SU-DHL-6 (cell line): ENCODE measurements at regions not wholly inside any gene's neighbourhood (a gene's known extent, or its start where the extent isn't known, plus 50 kb on each side); places are given as distances from the start of the nearest gene placed in this dataset.

Experiments used
- EZH2phosphoT487 ChIP-seq: fragments of 200-600 bp; sonication (generic), shearing (Covaris generic); conservative IDR thresholded peaks from 2 replicates; pipeline ENCODE4 v1.6.1; 2018; ENCODE audit warnings: mild to moderate bottlenecking, antibody characterized with exemption, low read length, moderate library complexity, mixed read lengths
- TF ChIP-seq, protein P1 (sequence below): fragments of 200-600 bp; sonication (generic); IDR thresholded peaks from one replicate; pipeline ENCODE4 v1.5.1; 2017; ENCODE audit warnings: antibody characterized with exemption, mild to moderate bottlenecking, low read length, moderate library complexity; ENCODE audit not compliant: insufficient read depth, poor library complexity, severe bottlenecking

DNA sequence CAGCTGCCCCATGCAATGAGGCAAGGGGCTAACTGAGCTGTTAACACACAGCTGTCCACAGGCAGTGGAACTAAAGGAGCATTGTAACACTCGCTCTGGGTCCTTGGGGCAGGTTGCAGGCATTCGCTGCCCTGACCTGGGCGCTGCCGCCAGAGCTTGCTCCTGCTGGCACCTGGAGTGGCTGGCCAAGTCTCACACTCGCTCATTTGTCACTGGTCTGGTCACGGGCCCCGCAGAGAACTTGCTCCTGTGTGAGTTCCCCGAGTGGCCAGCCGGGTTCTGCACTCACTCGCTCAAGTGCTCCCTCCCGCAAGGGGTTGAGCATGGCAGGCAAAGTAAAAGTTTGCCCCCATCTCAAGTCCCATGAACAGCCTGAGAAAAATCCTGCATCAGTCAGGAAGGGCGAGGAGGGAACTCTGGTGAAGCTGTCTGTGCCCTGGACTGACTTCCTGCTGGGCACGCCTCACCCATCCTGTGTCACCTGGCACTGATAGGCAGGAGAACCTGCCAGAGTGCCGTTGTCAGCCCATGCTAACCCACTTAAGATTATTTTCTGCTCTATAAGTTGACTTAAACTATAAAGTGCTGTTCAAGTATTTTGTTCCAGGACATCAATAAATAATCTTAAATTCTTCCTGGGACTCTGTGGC lies 934.8 kb upstream of the GYPC start:
- TF ChIP-seq, protein P1, sequence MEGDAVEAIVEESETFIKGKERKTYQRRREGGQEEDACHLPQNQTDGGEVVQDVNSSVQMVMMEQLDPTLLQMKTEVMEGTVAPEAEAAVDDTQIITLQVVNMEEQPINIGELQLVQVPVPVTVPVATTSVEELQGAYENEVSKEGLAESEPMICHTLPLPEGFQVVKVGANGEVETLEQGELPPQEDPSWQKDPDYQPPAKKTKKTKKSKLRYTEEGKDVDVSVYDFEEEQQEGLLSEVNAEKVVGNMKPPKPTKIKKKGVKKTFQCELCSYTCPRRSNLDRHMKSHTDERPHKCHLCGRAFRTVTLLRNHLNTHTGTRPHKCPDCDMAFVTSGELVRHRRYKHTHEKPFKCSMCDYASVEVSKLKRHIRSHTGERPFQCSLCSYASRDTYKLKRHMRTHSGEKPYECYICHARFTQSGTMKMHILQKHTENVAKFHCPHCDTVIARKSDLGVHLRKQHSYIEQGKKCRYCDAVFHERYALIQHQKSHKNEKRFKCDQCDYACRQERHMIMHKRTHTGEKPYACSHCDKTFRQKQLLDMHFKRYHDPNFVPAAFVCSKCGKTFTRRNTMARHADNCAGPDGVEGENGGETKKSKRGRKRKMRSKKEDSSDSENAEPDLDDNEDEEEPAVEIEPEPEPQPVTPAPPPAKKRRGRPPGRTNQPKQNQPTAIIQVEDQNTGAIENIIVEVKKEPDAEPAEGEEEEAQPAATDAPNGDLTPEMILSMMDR: no peak
- no peak for TF ChIP-seq EZH2phosphoT487
